GM12878 (cell line): ENCODE measurements at regions not wholly inside any gene's neighbourhood (a gene's known extent, or its start where the extent isn't known, plus 50 kb on each side); places are given as distances from the start of the nearest gene placed in this dataset.

Source experiments
- CHD2 ChIP-seq: IDR thresholded peaks from 2 replicates; pipeline ENCODE4 v1.6.1; 2011; ENCODE audit warnings: low read depth, low read length, improper control_type of control experiment, borderline replicate concordance
- ESRRA ChIP-seq: IDR thresholded peaks from 2 replicates; pipeline ENCODE4 v1.6.1; 2012; ENCODE audit warnings: mild to moderate bottlenecking, low read length, improper control_type of control experiment
- POLR2AphosphoS5 ChIP-seq: IDR thresholded peaks from 2 replicates; pipeline ENCODE4 v1.6.1; 2011; ENCODE audit warnings: mild to moderate bottlenecking, low read length, inconsistent platforms
- RFX5 ChIP-seq: IDR thresholded peaks from 2 replicates; pipeline ENCODE4 v1.6.1; 2011; ENCODE audit warnings: low read depth, low read length, improper control_type of control experiment
- SMC3 ChIP-seq: IDR thresholded peaks from 2 replicates; pipeline ENCODE4 v1.6.1; 2011; ENCODE audit warnings: low read length, improper control_type of control experiment, borderline replicate concordance
- SP1 ChIP-seq: IDR thresholded peaks from one replicate; pipeline ENCODE4 v1.6.1; 2011; ENCODE audit warnings: low read depth, low read length
- SUZ12 ChIP-seq: fragments of 200-600 bp; sonication (generic); IDR thresholded peaks from one replicate; pipeline ENCODE4 v1.6.1; 2018; ENCODE audit warnings: antibody characterized with exemption, mild to moderate bottlenecking; ENCODE audit not compliant: unreplicated experiment
- TARDBP ChIP-seq: IDR thresholded peaks from 2 replicates; pipeline ENCODE4 v1.6.1; 2016; ENCODE audit warnings: borderline replicate concordance
- ZNF274 ChIP-seq: IDR thresholded peaks from one replicate; pipeline ENCODE4 v1.8.0; 2011; ENCODE audit not compliant: insufficient read length, insufficient read depth
- TF ChIP-seq, protein P1 (sequence below): IDR thresholded peaks from 2 replicates; pipeline ENCODE4 v1.6.1; 2011; ENCODE audit warnings: low read depth, low read length, improper control_type of control experiment, borderline replicate concordance
- TF ChIP-seq, protein P2 (sequence below), 3 experiments: IDR thresholded peaks in 2 of 3; conservative IDR thresholded peaks in 1 of 3; 2 replicates each; pipeline ENCODE4 v1.5.1; 2011; ENCODE audit warnings: low read depth in 3 of 3, low read length in 3 of 3, mild to moderate bottlenecking in 3 of 3, control low read depth in 2 of 3, moderate library complexity in 2 of 3, inconsistent platforms in 1 of 3, mixed read lengths in 1 of 3; ENCODE audit not compliant: control insufficient read depth in 2 of 3, insufficient read depth in 1 of 3; ENCODE audit errors: extremely low read depth in 1 of 3
- TF ChIP-seq, protein P3 (sequence below): IDR thresholded peaks from 2 replicates; pipeline ENCODE4 v1.6.1; 2011; ENCODE audit warnings: mild to moderate bottlenecking, low read depth, low read length, moderate library complexity; ENCODE audit not compliant: insufficient replicate concordance
- TF ChIP-seq, protein P4 (sequence below): IDR thresholded peaks from 2 replicates; pipeline ENCODE4 v1.6.1; 2012; ENCODE audit warnings: mild to moderate bottlenecking, low read depth, low read length

DNA sequence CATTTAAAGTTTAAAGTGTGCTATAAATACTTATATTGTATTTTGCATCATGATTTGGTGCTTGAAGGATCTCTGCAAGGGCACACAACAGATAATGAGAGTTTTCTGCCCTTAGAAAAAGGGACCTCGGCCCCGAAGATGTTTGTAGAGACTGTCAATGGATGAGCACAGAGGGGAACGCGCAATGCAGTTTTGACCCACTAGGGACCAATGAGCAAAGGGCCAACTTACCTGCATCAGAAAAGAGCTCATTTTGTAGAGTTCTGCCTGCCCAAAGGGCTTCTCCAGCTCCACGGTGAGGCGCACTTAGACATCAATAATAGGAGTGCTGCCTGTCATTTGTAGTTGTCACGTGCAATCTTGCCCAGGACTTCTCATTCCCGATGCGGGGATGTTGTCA lies 91.1 kb downstream of the BUB3 start:
- TF ChIP-seq CHD2 (no peak), SMC3 (no peak), RFX5 (no peak), POLR2AphosphoS5 (no peak), SUZ12 (no peak), ESRRA (no peak), TARDBP (no peak), SP1 (no peak), ZNF274 (no peak)
- TF ChIP-seq, protein P1, sequence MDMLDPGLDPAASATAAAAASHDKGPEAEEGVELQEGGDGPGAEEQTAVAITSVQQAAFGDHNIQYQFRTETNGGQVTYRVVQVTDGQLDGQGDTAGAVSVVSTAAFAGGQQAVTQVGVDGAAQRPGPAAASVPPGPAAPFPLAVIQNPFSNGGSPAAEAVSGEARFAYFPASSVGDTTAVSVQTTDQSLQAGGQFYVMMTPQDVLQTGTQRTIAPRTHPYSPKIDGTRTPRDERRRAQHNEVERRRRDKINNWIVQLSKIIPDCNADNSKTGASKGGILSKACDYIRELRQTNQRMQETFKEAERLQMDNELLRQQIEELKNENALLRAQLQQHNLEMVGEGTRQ: no peak
- TF ChIP-seq, protein P2, sequence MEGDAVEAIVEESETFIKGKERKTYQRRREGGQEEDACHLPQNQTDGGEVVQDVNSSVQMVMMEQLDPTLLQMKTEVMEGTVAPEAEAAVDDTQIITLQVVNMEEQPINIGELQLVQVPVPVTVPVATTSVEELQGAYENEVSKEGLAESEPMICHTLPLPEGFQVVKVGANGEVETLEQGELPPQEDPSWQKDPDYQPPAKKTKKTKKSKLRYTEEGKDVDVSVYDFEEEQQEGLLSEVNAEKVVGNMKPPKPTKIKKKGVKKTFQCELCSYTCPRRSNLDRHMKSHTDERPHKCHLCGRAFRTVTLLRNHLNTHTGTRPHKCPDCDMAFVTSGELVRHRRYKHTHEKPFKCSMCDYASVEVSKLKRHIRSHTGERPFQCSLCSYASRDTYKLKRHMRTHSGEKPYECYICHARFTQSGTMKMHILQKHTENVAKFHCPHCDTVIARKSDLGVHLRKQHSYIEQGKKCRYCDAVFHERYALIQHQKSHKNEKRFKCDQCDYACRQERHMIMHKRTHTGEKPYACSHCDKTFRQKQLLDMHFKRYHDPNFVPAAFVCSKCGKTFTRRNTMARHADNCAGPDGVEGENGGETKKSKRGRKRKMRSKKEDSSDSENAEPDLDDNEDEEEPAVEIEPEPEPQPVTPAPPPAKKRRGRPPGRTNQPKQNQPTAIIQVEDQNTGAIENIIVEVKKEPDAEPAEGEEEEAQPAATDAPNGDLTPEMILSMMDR (IDR thresholded peaks at IDR 0.05 in 2 of 3, conservative IDR thresholded peaks at IDR 0.05 in 1 of 3; ENCODE audit: control insufficient read depth in 2 of 3, extremely low read depth in 1 of 3, insufficient read depth in 1 of 3, low read depth in 3 of 3, low read length in 3 of 3): 0 out of 6 replicates have a peak, but pooled peaks of 1 of the 3 experiments have one; percentile 21
- TF ChIP-seq, protein P3, sequence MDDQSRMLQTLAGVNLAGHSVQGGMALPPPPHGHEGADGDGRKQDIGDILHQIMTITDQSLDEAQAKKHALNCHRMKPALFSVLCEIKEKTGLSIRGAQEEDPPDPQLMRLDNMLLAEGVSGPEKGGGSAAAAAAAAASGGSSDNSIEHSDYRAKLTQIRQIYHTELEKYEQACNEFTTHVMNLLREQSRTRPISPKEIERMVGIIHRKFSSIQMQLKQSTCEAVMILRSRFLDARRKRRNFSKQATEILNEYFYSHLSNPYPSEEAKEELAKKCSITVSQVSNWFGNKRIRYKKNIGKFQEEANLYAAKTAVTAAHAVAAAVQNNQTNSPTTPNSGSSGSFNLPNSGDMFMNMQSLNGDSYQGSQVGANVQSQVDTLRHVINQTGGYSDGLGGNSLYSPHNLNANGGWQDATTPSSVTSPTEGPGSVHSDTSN: no peak
- TF ChIP-seq, protein P4, sequence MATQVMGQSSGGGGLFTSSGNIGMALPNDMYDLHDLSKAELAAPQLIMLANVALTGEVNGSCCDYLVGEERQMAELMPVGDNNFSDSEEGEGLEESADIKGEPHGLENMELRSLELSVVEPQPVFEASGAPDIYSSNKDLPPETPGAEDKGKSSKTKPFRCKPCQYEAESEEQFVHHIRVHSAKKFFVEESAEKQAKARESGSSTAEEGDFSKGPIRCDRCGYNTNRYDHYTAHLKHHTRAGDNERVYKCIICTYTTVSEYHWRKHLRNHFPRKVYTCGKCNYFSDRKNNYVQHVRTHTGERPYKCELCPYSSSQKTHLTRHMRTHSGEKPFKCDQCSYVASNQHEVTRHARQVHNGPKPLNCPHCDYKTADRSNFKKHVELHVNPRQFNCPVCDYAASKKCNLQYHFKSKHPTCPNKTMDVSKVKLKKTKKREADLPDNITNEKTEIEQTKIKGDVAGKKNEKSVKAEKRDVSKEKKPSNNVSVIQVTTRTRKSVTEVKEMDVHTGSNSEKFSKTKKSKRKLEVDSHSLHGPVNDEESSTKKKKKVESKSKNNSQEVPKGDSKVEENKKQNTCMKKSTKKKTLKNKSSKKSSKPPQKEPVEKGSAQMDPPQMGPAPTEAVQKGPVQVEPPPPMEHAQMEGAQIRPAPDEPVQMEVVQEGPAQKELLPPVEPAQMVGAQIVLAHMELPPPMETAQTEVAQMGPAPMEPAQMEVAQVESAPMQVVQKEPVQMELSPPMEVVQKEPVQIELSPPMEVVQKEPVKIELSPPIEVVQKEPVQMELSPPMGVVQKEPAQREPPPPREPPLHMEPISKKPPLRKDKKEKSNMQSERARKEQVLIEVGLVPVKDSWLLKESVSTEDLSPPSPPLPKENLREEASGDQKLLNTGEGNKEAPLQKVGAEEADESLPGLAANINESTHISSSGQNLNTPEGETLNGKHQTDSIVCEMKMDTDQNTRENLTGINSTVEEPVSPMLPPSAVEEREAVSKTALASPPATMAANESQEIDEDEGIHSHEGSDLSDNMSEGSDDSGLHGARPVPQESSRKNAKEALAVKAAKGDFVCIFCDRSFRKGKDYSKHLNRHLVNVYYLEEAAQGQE: no peak
